ENCODE measurements at regions not wholly inside any gene's neighbourhood (a gene's known extent, or its start where the extent isn't known, plus 50 kb on each side); places are given as distances from the start of the nearest gene placed in this dataset.

DNA sequence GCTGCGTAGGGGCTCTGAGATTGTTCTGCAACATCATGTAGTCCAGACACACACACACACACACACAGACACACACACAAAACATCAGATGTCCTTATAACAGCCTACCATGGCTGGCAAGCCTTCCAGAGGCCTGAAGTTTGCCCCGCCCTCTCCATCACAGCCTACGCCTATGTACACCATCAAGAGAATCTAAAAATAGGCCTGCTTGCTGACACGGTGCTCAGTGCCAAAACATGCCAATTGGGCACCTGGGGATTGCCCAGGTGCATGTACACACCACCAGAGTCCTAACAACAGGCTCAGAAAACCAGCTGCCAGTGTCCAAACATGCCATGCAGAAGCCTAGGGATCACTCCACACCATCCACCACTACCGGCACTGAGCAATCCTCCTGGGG, 391.7 kb upstream of the SPTLC3 start:
- ChIA-PET POLR2A (no interaction called here), CTCF (interaction anchor here (0.7 kb wide), 1 partner anchor 885 kb away, joined by 3 read pairs; no protein-coding TSS in a partner anchor)
- no peak for DNase-seq (ENCODE audit: extremely low spot score)
- TF ChIP-seq TARDBP (IDR thresholded peaks at IDR 0.05) (no peak), SUZ12 (IDR thresholded peaks at IDR 0.05) (no peak), FOXA1 (IDR thresholded peaks at IDR 0.05) (no peak), LEF1 (IDR thresholded peaks at IDR 0.05; ENCODE audit: borderline replicate concordance) (no peak), NFRKB (IDR thresholded peaks at IDR 0.05) (no peak), ZNF384 (IDR thresholded peaks at IDR 0.05) (no peak), ARNT (IDR thresholded peaks at IDR 0.05) (no peak), FOXM1 (IDR thresholded peaks at IDR 0.05; ENCODE audit: borderline replicate concordance) (no peak), PKNOX1 (IDR thresholded peaks at IDR 0.05) (no peak), BHLHE40 (IDR thresholded peaks at IDR 0.05; ENCODE audit: borderline replicate concordance) (no peak), FOXK2 (IDR thresholded peaks at IDR 0.05) (no peak), CTBP1 (IDR thresholded peaks at IDR 0.05; ENCODE audit: borderline replicate concordance) (no peak), SP1 (IDR thresholded peaks at IDR 0.05) (no peak), ELF4 (IDR thresholded peaks at IDR 0.05) (no peak), L3MBTL2 (conservative IDR thresholded peaks at IDR 0.05) (no peak), HDGF (IDR thresholded peaks at IDR 0.05; ENCODE audit: borderline replicate concordance) (no peak)

- no peak for DNase-seq (ENCODE audit: extremely low spot score)
- POLR2A ChIA-PET, result no interaction called here
- no peak for TF ChIP-seq NFRKB (IDR thresholded peaks at IDR 0.05)
- TF ChIP-seq ELF4 (IDR thresholded peaks at IDR 0.05), result no peak
- TF ChIP-seq CTBP1 (IDR thresholded peaks at IDR 0.05; ENCODE audit: borderline replicate concordance), result no peak
- no peak for TF ChIP-seq TARDBP (IDR thresholded peaks at IDR 0.05)
- TF ChIP-seq SUZ12 (IDR thresholded peaks at IDR 0.05), result no peak
- no peak for TF ChIP-seq PKNOX1 (IDR thresholded peaks at IDR 0.05)
- TF ChIP-seq FOXK2 (IDR thresholded peaks at IDR 0.05), result no peak
- no peak for TF ChIP-seq FOXM1 (IDR thresholded peaks at IDR 0.05; ENCODE audit: borderline replicate concordance)
- TF ChIP-seq L3MBTL2 (conservative IDR thresholded peaks at IDR 0.05), result no peak
- TF ChIP-seq ARNT (IDR thresholded peaks at IDR 0.05), result no peak
- TF ChIP-seq LEF1 (IDR thresholded peaks at IDR 0.05; ENCODE audit: borderline replicate concordance), result no peak
- no peak for TF ChIP-seq FOXA1 (IDR thresholded peaks at IDR 0.05)
- TF ChIP-seq HDGF (IDR thresholded peaks at IDR 0.05; ENCODE audit: borderline replicate concordance), result no peak
- no peak for TF ChIP-seq BHLHE40 (IDR thresholded peaks at IDR 0.05; ENCODE audit: borderline replicate concordance)
- no peak for TF ChIP-seq SP1 (IDR thresholded peaks at IDR 0.05)
- TF ChIP-seq ZNF384 (IDR thresholded peaks at IDR 0.05), result no peak
- CTCF ChIA-PET, result no interaction called here
Measured at GRCh38 chr20:12623870-12624269, 384.9 kb upstream of the SPTLC3 start.

- CTCF ChIA-PET, result no interaction called here
- TF ChIP-seq FOXA1 (IDR thresholded peaks at IDR 0.05), result no peak
- no peak for TF ChIP-seq ELF4 (IDR thresholded peaks at IDR 0.05)
- TF ChIP-seq SP1 (IDR thresholded peaks at IDR 0.05), result no peak
- TF ChIP-seq TARDBP (IDR thresholded peaks at IDR 0.05), result no peak
- TF ChIP-seq BHLHE40 (IDR thresholded peaks at IDR 0.05; ENCODE audit: borderline replicate concordance), result no peak
- DNase-seq (ENCODE audit: extremely low spot score), result no peak
- POLR2A ChIA-PET, result no interaction called here
Measured at GRCh38 chr20:12627485-12627884, 381.3 kb upstream of the SPTLC3 start.

- no peak for TF ChIP-seq NFRKB (IDR thresholded peaks at IDR 0.05)
- TF ChIP-seq ZNF384 (IDR thresholded peaks at IDR 0.05), result no peak
- TF ChIP-seq SUZ12 (IDR thresholded peaks at IDR 0.05), result no peak
- no peak for TF ChIP-seq TARDBP (IDR thresholded peaks at IDR 0.05)
- TF ChIP-seq FOXM1 (IDR thresholded peaks at IDR 0.05; ENCODE audit: borderline replicate concordance), result no peak
- TF ChIP-seq FOXK2 (IDR thresholded peaks at IDR 0.05), result no peak
- no peak for TF ChIP-seq HDGF (IDR thresholded peaks at IDR 0.05; ENCODE audit: borderline replicate concordance)
- TF ChIP-seq L3MBTL2 (conservative IDR thresholded peaks at IDR 0.05), result no peak
- no peak for TF ChIP-seq BHLHE40 (IDR thresholded peaks at IDR 0.05; ENCODE audit: borderline replicate concordance)
- no peak for TF ChIP-seq LEF1 (IDR thresholded peaks at IDR 0.05; ENCODE audit: borderline replicate concordance)
- TF ChIP-seq PKNOX1 (IDR thresholded peaks at IDR 0.05), result no peak
- TF ChIP-seq SP1 (IDR thresholded peaks at IDR 0.05), result no peak
- TF ChIP-seq CTBP1 (IDR thresholded peaks at IDR 0.05; ENCODE audit: borderline replicate concordance), result no peak
- TF ChIP-seq ELF4 (IDR thresholded peaks at IDR 0.05), result no peak
- TF ChIP-seq FOXA1 (IDR thresholded peaks at IDR 0.05), result no peak
- no peak for TF ChIP-seq ARNT (IDR thresholded peaks at IDR 0.05)
- POLR2A ChIA-PET, result no interaction called here
- no peak for DNase-seq (ENCODE audit: extremely low spot score)
- CTCF ChIA-PET, result no interaction called here
Measured at GRCh38 chr20:12638633-12639312, 370.0 kb upstream of the SPTLC3 start.

GRCh38 chr20:12640251-12640650, 368.5 kb upstream of the SPTLC3 start:
- ChIA-PET CTCF (no interaction called here), POLR2A (no interaction called here)
- no peak for DNase-seq (ENCODE audit: extremely low spot score)
- no peak for TF ChIP-seq CTBP1 (IDR thresholded peaks at IDR 0.05; ENCODE audit: borderline replicate concordance)
- no peak for TF ChIP-seq SP1 (IDR thresholded peaks at IDR 0.05)
- TF ChIP-seq LEF1 (IDR thresholded peaks at IDR 0.05; ENCODE audit: borderline replicate concordance), result no peak
- TF ChIP-seq L3MBTL2 (conservative IDR thresholded peaks at IDR 0.05), result no peak
- TF ChIP-seq ARNT (IDR thresholded peaks at IDR 0.05), result no peak
- TF ChIP-seq FOXK2 (IDR thresholded peaks at IDR 0.05), result no peak
- TF ChIP-seq NFRKB (IDR thresholded peaks at IDR 0.05), result no peak
- TF ChIP-seq PKNOX1 (IDR thresholded peaks at IDR 0.05), result no peak
- no peak for TF ChIP-seq FOXM1 (IDR thresholded peaks at IDR 0.05; ENCODE audit: borderline replicate concordance)
- TF ChIP-seq SUZ12 (IDR thresholded peaks at IDR 0.05), result no peak
- no peak for TF ChIP-seq ELF4 (IDR thresholded peaks at IDR 0.05)
- no peak for TF ChIP-seq TARDBP (IDR thresholded peaks at IDR 0.05)
- TF ChIP-seq HDGF (IDR thresholded peaks at IDR 0.05; ENCODE audit: borderline replicate concordance), result no peak
- TF ChIP-seq BHLHE40 (IDR thresholded peaks at IDR 0.05; ENCODE audit: borderline replicate concordance), result no peak
- no peak for TF ChIP-seq ZNF384 (IDR thresholded peaks at IDR 0.05)

Data from HEK293T (cell line).